HG02610 (cell line): ENCODE measurements at regions not wholly inside any gene's neighbourhood (a gene's known extent, or its start where the extent isn't known, plus 50 kb on each side); places are given as distances from the start of the nearest gene placed in this dataset.

ENCODE experiments used
- ATAC-seq: cut with Tn5 transposase; IDR thresholded peaks from one replicate; pipeline ENCODE4 v1.9.1; 2021; ENCODE audit warnings: mild to moderate bottlenecking, moderate library complexity; ENCODE audit not compliant: unreplicated experiment

DNA sequence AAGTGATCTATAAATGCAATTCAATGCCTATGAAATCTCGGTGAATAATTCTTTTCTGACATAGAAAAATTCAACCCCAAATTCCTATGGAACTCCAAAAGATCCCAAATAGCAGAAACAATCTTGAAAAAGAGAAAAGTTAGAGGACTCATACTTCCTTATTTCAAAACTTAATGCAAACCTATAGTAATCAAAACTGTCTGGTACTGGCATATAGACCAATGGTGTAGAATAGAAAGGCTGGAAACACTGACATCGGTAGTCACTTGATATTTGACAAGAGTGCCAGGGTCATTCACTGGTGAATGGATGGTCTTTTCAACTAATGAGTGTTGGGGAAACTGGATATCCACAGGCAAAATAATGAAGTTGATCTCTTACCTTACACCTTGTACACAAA is 637.1 kb upstream of the PCDH9 start:
- no peak for ATAC-seq

DNA sequence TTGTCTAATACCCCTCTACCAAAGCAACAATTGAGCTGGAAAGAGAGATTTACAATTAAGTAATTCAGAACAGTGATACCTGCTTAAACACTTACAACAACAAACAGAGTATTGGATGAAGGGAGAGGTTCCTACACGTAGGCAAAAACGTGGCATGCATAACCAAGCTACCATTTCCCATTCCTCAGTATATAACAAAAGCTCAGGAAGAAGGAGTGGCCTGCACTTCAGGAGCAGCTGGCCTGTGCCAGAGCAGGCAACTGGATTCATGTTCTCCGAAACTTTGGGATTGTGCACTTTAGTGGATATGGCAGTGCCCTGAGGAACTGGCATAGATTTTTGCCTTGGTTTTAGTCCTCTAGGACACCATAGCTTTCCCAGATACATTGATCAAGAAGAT is 630.2 kb upstream of the PCDH9 start:
- ATAC-seq: no peak

DNA sequence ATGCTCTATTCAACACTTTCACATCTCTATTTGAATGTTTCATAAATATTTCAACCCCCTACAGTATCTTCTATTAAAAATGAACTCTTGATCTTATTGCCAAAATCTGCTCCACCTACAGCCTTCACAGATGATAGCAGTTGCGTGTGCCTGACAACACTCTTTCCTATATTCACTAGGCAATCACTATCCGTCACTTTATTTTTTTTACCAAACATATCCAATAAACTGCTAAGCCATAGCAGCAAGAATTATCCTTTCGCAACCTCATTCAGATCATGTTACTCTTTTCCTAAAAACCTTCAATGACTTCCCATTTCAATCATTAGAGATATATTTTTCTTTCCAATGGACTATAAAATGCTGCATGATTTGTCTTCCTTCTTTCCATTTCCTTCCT is 629.8 kb upstream of the PCDH9 start:
- ATAC-seq: no peak

DNA sequence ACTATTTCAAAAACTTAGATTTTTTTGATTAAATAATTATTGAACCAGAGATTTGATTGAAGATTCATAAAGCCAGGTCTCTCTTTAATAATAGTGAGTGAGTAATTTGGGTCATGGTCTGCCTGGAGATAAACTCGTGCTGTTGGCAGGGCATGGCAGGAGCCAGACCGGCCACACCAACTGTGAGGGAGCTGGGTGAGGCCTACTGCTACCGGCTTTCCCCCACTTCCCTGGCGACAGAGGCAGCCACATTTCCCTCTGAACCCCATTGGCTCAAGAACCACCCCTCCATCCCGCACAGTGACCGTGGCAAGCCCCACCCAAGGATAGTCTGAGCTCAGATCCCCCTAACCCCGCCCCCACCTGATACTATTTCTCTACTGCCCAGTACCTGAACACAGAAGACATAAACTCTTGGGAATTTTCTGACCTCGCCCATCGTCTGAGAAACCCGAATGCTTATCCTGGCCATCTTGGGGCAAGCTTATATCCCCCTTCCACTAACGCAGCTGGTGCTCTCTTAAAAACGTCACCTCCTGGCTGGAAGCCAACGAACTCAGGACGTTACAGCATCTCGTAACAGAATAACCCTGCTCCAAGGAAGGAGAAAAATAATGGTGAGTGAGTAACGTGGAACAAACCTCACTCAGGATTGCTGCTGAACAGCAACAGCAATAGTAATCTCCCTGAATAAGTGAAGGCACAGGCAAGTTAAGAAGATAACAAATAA is 627.6 kb upstream of the PCDH9 start:
- no peak for ATAC-seq

DNA sequence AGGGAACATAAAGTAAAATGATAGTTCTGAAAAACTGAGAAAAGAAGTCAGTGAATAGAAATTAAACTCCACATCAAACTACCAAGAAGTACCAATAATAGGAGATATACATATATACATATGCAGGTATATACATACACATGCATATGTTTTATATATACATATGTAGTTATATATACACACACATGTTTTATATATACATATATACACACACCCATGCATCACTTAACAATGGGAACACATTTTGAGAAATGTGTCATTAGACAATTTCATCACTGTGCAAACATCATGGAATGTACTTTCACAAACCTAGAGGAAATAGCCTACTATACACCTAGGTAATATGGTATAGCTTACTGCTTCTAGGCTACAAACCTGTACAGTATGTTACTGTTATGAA is 626.8 kb upstream of the PCDH9 start:
- no peak for ATAC-seq

DNA sequence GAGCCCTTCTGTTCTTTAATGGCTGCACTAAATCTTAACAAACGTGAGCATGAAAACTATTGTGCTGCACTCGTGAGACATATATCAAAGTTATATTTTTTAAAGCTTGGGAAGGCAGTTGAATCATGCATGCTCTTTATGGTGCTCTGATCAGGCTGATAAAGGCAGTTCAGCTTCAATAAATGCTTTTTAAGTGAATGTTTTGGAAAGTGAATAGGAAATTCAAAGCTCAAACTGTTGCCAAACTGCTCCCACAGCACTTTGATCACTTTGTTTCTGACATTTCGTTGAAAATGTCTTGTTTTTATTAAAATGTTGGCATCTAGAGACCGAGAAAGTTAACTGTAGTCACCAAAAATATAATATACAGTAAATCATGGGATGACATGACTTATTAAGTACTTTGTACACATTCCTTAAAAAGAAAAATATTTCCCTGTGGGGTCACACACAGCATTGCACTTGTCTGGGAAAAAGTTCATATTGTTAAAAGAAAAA is 625.7 kb upstream of the PCDH9 start:
- ATAC-seq: no peak

DNA sequence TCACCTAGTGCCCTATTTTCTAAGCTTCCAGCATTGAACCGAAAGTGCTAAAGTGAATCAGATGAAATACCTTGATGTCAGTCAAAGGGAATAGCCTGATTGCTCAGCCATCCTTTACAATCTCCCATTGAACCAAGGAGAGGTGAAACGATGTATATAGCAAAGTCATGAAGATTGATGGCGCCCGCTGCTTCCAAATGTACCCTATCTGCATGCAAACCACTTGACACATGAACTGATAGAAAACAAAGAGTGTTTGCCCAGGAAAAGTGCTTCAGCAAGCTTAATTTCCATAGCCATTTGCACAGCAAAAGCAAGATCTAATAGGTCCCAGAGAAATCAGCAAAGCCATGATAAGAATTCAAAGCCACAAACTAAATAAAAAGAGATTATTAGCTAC is 624.9 kb upstream of the PCDH9 start:
- ATAC-seq: no peak

DNA sequence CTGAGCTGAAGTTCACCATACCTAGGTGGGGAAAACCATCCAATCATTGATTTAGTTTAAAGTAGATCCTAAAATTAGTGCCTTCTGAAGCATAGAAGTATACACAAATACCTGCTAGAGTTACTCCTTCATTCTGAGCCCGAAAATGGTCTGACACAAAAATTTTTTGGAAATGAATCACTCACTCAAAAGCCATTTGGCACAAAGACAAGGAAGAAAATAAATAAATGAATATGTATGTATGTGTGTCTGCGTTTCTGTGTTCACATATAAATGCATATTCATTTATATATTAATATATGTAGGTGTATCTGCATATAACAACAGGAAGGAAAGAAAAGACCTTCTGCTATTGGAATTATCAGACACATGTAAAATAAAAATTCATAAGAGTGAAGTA is 614.4 kb upstream of the PCDH9 start:
- no peak for ATAC-seq

DNA sequence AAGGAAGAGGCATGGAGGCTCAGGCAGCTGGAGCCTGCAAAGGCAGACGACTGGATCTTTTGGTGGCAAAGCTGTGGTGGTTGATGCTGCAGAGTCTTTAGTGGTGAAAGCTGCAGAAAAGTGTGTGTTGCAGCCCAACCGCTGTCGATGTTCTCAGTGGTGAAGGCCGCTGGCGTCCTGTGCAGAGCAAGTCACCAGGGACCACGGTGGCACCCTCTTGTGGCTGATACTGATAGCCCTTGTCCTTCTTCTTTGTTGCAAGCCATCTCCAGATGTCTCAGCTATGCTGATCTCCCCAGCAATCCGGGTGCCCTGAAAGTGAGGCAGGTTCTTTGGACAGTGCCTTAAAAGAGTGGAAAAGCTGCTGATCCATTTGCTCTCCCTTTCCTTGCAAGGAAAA is 610.9 kb upstream of the PCDH9 start:
- no peak for ATAC-seq

DNA sequence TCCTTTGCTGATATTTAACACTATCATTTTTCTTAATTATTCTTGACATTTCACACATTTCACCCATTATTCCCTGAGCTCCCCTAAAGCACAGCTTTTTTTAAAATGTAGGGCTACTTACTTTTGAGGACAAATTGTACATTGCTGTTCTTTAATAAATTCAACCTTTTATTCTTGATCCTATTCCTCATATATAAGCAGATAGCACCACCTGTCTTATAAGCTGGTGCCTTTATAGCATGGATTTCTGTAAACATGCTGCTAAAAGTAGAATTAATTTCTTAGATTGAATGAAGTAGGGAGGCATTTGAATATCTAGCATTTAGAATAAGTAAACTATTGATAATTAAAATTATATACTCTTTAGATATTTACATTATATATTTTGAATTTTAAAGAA is 603.4 kb upstream of the PCDH9 start:
- ATAC-seq: no peak

DNA sequence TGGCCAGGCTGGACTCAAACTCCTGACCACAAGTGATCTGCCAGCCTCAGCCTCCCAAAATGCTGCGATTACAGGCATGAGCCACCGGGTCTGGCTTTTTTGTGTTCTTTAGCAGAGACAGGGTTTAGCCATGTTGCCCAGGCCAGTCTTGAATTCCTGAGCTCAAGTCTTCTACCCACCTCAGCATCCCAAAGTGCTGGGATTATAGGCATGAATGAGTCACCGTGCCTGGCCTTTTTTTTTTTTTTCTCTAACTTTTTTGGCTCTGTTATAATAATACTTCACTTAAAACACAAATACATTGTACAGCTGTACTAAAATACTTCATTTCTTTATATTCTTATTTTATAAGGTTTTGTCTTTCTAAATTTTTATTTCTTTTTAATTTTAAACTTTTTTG is 599.5 kb upstream of the PCDH9 start:
- ATAC-seq: no peak

DNA sequence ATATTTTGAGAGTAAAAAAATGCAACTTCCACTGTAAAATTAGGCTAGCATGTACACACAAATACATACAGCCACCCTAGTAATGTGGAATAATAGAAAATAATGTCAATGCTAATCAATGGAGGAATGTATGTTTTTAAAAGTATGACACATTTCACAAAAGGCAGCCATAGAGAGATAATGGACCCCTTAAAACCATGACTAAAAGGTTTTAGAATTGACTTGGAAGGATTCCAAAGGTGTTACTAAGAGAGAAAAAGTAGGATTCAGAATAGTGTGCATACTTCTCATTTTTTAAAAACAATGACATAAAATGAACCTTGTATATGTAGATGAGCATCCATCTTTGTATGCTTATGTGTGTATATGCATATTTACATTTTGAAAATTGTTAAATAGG is 597.9 kb upstream of the PCDH9 start:
- no peak for ATAC-seq

DNA sequence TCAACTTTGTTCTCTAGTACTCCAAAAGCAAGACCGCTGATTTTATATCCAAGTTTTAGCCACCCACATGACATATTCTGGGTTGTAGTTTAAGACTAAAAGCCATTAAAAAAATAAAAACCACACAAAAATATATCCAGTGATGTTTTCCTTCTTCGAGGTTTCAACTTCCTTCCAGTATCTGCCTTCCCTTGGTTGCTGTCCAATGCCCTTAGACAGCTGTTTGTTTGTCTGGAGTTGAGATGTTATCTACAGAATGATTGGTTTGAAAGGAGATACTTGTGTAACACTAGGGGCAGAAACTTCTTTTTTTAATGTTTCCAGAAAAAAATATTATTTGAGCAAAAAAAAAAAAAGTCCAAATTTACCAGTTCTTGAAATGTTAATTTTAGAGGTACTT is 591.5 kb upstream of the PCDH9 start:
- no peak for ATAC-seq

DNA sequence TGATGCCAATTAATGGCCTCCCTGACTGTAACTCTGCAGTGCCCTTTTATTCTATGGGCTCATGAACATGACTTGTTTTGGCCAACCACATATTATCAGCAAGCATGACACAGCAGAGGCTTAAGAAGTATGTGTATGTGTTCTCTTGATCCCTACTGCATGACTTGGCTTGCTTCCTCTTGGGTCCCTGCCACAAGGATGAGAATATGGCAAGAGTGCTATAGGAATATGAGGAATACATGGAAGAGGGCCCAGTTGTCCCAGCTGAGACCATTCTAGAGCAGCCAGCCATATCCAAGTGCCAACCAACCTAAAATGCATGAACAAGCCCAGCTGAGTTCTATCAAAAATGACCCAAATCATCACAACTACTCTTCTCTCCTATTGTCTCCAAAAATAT is 576.7 kb upstream of the PCDH9 start:
- no peak for ATAC-seq

DNA sequence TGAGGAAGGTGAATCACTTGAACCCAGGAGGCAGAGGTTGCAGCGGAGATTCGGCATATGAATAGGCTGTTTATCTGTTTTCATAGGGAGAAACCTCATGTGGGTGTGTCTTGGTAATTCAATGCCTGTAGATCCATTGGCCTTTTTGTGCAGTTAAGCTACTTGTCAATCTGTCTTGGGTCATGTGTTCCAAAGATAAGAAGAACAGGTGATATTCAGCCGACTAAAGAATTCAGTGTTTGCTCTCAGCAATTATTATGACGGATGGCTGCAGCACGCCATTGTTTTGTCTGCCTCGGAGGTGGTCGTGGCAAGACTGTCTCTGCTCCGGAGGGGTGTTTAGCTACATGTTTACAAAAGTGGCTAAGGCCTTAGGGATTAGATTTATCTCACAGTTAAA is 573.0 kb upstream of the PCDH9 start:
- ATAC-seq: no peak

DNA sequence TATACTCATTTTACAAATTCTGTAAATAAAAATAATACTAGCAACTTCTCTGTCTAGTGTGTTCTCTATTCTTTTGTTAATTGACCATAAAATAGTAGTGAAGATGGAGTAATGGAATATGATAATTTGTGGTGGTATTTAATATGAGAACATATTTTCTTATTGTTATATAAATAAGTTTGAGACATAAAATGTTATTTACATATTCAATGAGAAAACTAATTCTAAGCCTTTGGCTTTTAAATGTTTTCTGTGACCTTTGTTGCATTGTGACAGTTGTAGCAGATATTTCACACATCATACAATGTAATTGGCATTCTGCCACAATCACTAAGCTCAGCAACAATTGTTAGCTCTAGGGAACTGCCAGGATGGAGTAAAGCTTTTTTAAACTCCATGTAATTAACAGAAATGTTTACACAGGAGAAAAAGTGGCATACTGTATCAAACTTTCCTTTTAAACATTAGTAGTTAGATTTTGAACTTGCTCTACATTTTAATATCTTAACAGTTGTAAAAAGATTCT is 562.1 kb upstream of the PCDH9 start:
- no peak for ATAC-seq

DNA sequence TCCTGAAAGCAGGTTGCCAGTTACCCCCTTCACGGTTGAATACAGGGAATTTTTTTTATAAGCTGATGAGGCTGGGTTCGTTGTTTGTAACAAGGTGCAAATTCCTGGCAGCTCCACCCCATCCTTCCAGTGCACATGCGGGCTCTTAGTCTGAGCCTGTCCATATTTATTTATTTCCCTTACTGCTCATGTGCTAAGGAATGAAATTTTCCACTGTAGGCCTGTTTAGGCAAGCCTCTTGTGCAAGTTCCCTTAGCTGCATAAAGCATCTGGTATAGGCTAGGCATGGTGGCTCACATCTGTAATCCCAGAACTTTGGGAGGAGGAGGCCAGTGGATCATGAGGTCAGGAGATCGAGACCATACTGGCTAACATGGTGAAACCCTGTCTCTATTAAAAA is 560.9 kb upstream of the PCDH9 start:
- ATAC-seq: no peak

DNA sequence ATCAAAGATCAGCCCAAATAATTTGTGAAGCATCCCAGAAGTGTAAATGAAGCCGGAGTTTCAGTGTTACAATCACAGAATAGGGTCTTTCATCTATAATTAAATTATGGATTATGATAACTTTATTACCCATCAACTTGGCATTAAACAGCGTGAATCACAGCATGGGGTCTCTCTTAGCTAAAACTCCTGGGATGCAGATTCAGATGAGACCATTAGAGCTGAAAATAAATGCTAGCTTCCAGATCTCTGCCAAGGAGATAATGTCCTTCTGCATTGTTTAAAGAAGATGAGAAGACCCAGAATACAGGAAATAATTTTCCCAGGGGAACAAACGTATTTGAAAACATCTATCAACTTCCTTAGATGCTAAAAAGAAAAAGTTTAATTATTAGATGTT is 546.0 kb upstream of the PCDH9 start:
- ATAC-seq: no peak

DNA sequence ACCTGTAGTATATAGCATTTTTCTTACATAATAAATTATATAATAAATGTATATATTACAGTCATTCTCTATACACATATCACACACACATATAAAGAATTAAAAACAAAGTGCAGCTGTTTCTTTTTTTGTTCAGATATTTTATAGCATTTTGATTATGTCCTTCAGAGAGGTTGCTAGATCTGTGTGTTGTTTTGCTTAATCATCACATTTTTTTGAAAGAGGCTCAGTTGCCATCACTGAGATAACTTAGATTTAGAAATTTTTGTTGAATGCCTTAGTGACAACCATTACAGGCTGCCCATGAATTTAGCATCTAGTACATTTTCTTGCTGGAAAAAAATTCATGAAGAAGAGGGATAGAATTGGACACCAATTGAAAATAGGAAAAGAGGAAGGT is 545.2 kb upstream of the PCDH9 start:
- no peak for ATAC-seq

DNA sequence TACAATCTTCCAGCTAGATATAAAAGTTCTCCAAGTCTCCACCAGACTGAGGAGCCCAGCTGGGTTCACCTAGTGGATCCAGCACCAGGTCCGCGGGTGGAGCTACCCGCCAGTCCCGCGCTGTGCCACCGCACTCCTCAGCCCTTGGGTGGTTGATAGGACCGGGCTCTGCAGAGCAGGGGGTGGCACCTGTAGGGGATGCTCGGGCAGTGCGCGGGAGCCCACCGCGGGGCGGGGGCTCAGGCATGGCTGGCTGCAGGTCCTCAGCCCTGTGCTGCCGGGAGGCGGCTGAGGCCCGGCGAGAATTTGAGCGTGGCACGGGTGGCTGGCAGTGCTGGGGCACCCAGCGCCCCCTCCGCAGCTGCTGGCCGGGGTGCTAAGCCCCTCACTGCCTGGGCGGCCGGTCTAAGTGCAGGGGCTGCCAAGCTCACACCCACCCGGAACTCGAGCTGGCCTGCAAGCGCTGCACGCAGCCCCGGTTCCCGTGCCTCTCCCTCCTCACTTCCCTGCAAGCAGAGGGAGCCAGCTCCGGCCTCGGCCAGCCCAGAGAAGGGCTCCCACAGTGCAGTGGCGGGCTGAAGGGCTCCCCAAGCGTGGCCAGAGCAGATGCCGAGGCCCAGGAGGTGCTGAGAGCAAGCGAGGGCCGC is 542.8 kb upstream of the PCDH9 start:
- no peak for ATAC-seq

DNA sequence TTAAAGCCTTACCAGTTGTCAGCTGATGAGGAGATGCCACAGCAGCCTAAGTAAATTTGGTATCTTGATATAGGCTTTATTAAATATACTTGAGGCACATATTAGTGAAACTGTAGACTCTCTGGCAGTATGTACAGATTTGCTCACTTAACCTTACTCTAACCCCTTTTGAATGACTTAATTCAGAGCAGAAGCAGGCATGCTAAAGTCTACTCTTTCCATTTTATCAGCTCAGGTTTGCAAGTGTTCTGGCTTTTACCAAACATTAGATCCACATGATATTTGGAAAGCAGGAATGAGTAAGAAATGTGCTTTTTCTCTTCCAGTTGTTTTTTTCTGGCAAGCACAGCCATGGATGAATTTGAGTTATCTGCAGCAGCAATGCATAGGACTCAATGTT is 541.0 kb upstream of the PCDH9 start:
- no peak for ATAC-seq

DNA sequence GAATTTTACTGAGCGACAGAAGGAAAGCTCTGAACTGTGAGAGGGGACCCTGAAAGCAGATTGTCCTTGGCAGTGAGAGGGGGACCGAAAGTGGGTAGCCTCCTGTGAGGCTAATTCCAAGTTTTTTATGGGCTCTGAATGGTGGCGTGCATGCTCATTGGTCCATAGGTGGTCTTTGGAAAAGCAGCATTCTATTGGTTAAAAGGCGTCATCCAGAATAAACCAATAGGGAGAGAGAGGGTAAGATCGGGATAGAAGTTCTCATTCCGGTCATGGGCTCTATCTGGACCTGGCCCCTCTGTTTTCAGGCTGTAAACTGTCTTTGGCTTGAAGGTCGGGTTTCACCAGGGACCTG is 539.8 kb upstream of the PCDH9 start:
- no peak for ATAC-seq
